ENCODE measurements at regions not wholly inside any gene's neighbourhood (a gene's known extent, or its start where the extent isn't known, plus 50 kb on each side); places are given as distances from the start of the nearest gene placed in this dataset.

- Histone ChIP-seq H3K27ac (replicated peaks) (no peak overlapping the region), H3K27me3 (ENCODE audit: low read depth) (peaks cover 5% of the 10 kb centered on the region), H3K9me3 (replicated peaks) (no peaks in the 10 kb centered on the region), H3K4me3 (no peak overlapping the region), H3K36me3 (no peaks in the 10 kb centered on the region), H3K4me1 (no peaks in the 10 kb centered on the region)
- intact Hi-C loops (cut with micrococcal nuclease) = no loop called here
- TF ChIP-seq, protein P1, sequence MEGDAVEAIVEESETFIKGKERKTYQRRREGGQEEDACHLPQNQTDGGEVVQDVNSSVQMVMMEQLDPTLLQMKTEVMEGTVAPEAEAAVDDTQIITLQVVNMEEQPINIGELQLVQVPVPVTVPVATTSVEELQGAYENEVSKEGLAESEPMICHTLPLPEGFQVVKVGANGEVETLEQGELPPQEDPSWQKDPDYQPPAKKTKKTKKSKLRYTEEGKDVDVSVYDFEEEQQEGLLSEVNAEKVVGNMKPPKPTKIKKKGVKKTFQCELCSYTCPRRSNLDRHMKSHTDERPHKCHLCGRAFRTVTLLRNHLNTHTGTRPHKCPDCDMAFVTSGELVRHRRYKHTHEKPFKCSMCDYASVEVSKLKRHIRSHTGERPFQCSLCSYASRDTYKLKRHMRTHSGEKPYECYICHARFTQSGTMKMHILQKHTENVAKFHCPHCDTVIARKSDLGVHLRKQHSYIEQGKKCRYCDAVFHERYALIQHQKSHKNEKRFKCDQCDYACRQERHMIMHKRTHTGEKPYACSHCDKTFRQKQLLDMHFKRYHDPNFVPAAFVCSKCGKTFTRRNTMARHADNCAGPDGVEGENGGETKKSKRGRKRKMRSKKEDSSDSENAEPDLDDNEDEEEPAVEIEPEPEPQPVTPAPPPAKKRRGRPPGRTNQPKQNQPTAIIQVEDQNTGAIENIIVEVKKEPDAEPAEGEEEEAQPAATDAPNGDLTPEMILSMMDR (IDR thresholded peaks at IDR 0.05; ENCODE audit: borderline replicate concordance) = no peak
- no peak for DNase-seq
Observed at GRCh38 chr9:118482306-118482705, 778.1 kb downstream of the TLR4 start.

DNA sequence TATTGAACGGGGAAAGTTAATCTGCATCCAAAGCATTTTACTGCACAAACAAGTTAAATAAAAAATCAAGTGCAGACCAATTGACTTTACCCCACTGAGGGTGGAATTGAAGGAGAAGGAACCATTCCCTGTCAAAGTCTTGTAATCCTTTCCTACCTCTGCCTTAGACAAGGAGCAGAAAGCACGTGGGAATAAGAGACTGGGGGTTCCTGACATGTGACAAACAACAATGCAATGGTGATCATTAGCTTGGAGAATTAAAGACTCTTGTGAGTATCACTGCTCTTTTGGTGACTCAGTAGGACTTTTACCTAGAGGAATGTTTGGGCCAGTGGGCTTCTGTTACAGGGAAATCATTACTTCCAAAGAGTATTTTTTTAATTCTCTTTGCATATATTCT lies 779.5 kb downstream of the TLR4 start:
- TF ChIP-seq, protein P1 (IDR thresholded peaks at IDR 0.05; ENCODE audit: borderline replicate concordance) = no peak
- Histone ChIP-seq H3K27ac (replicated peaks) (no peak overlapping the region), H3K9me3 (replicated peaks) (no peaks in the 10 kb centered on the region), H3K4me3 (no peak overlapping the region), H3K4me1 (no peaks in the 10 kb centered on the region), H3K27me3 (ENCODE audit: low read depth) (peaks cover 5% of the 10 kb centered on the region), H3K36me3 (no peaks in the 10 kb centered on the region)
- DNase-seq = no peak
- intact Hi-C loops (cut with micrococcal nuclease) = no loop called here

DNA sequence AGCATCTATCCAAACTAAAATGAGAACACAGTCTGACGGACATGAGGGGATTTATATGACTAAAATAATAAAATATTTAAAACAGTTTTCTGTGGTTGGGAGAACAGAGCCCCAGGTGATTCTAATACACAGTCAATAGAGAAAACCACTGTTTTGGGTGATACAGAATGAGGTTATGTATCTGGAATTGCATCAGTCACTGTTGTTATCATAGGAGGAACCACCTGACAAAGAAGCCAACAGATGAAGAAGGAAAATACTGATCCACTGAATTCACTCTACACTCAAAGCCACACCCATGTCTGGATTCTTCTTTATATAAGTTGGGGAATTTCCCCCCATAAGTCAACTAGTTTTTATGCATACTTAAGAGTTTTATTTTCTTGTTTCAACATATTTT lies 799.0 kb downstream of the TLR4 start:
- no peak overlapping the region for H3K27ac ChIP-seq (replicated peaks)
- TF ChIP-seq, protein P1 (IDR thresholded peaks at IDR 0.05; ENCODE audit: borderline replicate concordance) = no peak
- no peaks in the 10 kb centered on the region for H3K36me3 ChIP-seq
- no peak overlapping the region for H3K4me3 ChIP-seq
- intact Hi-C loops (cut with micrococcal nuclease) = no loop called here
- no peaks in the 10 kb centered on the region for H3K4me1 ChIP-seq
- no peaks in the 10 kb centered on the region for H3K27me3 ChIP-seq (ENCODE audit: low read depth)
- DNase-seq = no peak
- H3K9me3 ChIP-seq (replicated peaks) = peaks cover 20% of the 10 kb centered on the region

GRCh38 chr9:118510711-118511110 lies 806.5 kb downstream of the TLR4 start:
- intact Hi-C loops (cut with micrococcal nuclease) = no loop called here
- Histone ChIP-seq H3K36me3 (no peaks in the 10 kb centered on the region), H3K27ac (replicated peaks) (no peak overlapping the region), H3K9me3 (replicated peaks) (peaks cover 18% of the 10 kb centered on the region), H3K4me3 (no peak overlapping the region), H3K27me3 (ENCODE audit: low read depth) (no peaks in the 10 kb centered on the region), H3K4me1 (no peaks in the 10 kb centered on the region)
- DNase-seq = no peak
- TF ChIP-seq, protein P1 (IDR thresholded peaks at IDR 0.05; ENCODE audit: borderline replicate concordance) = no peak

GRCh38 chr9:118515947-118516346 lies 811.7 kb downstream of the TLR4 start:
- H3K27me3 ChIP-seq (ENCODE audit: low read depth) = no peaks in the 10 kb centered on the region
- TF ChIP-seq, protein P1 (IDR thresholded peaks at IDR 0.05; ENCODE audit: borderline replicate concordance) = no peak
- intact Hi-C loops (cut with micrococcal nuclease) = no loop called here

DNA sequence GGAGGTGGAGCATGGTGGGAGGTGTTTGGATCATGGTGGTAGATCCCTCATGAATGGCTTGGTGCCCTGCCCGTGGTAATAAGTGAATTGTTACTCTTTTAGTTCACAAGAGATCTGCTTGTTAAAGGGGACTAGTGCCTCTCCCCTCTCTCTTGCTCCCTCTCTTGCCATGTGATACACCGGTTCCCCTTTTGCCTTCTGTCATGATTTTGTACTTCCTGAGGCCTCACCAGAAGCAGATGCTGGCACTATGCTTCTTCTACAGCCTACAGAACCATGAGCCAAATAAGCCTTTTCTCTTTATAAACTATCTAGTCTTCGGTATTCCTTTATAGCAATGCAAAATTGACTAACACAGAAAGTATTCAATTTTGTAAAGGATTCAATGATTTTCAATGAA lies 817.1 kb downstream of the TLR4 start:
- intact Hi-C loops (cut with micrococcal nuclease) = no loop called here
- Histone ChIP-seq H3K4me1 (no peaks in the 10 kb centered on the region), H3K36me3 (no peaks in the 10 kb centered on the region), H3K9me3 (replicated peaks) (no peaks in the 10 kb centered on the region), H3K4me3 (no peak overlapping the region), H3K27ac (replicated peaks) (no peak overlapping the region), H3K27me3 (ENCODE audit: low read depth) (no peaks in the 10 kb centered on the region)
- TF ChIP-seq, protein P1 (IDR thresholded peaks at IDR 0.05; ENCODE audit: borderline replicate concordance) = no peak
- DNase-seq = no peak

More at GRCh38 chr9:118515947-118516346, 811.7 kb downstream of the TLR4 start:
- DNase-seq = no peak
- Histone ChIP-seq H3K9me3 (replicated peaks) (no peaks in the 10 kb centered on the region), H3K27ac (replicated peaks) (no peak overlapping the region), H3K4me1 (no peaks in the 10 kb centered on the region), H3K36me3 (no peaks in the 10 kb centered on the region), H3K4me3 (no peak overlapping the region)

Data from left ventricle myocardium inferior (tissue), 1 donor.